ENCODE measurements at regions not wholly inside any gene's neighbourhood (a gene's known extent, or its start where the extent isn't known, plus 50 kb on each side); places are given as distances from the start of the nearest gene placed in this dataset.

- TF ChIP-seq, protein P1, sequence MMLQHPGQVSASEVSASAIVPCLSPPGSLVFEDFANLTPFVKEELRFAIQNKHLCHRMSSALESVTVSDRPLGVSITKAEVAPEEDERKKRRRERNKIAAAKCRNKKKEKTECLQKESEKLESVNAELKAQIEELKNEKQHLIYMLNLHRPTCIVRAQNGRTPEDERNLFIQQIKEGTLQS (IDR thresholded peaks at IDR 0.05), result no peak
- TF ChIP-seq, protein P2, sequence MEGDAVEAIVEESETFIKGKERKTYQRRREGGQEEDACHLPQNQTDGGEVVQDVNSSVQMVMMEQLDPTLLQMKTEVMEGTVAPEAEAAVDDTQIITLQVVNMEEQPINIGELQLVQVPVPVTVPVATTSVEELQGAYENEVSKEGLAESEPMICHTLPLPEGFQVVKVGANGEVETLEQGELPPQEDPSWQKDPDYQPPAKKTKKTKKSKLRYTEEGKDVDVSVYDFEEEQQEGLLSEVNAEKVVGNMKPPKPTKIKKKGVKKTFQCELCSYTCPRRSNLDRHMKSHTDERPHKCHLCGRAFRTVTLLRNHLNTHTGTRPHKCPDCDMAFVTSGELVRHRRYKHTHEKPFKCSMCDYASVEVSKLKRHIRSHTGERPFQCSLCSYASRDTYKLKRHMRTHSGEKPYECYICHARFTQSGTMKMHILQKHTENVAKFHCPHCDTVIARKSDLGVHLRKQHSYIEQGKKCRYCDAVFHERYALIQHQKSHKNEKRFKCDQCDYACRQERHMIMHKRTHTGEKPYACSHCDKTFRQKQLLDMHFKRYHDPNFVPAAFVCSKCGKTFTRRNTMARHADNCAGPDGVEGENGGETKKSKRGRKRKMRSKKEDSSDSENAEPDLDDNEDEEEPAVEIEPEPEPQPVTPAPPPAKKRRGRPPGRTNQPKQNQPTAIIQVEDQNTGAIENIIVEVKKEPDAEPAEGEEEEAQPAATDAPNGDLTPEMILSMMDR (IDR thresholded peaks at IDR 0.05; ENCODE audit: low read depth, low read length, missing input control), result no peak
Measured at GRCh38 chr12:130263996-130264395, 73.7 kb upstream of the PIWIL1 start.
